GM21723 (cell line): ENCODE measurements at regions not wholly inside any gene's neighbourhood (a gene's known extent, or its start where the extent isn't known, plus 50 kb on each side); places are given as distances from the start of the nearest gene placed in this dataset.

Source experiments
- ATAC-seq: cut with Tn5 transposase; IDR thresholded peaks from one replicate; pipeline ENCODE4 v1.9.1; 2021; ENCODE audit warnings: mild to moderate bottlenecking, moderate library complexity; ENCODE audit not compliant: unreplicated experiment

- ATAC-seq, result no peak
Observed at GRCh38 chrX:20884565-20884964, 489.7 kb upstream of the CNKSR2 start.

- ATAC-seq, result no peak
Observed at GRCh38 chrX:20863649-20864048, 510.6 kb upstream of the CNKSR2 start.

GRCh38 chrX:20861113-20861512 is 513.1 kb upstream of the CNKSR2 start:
- ATAC-seq, result no peak

- no peak for ATAC-seq
Observed at GRCh38 chrX:20857746-20858145, 516.5 kb upstream of the CNKSR2 start.

GRCh38 chrX:20838477-20838876 is 535.7 kb upstream of the CNKSR2 start:
- ATAC-seq, result no peak

GRCh38 chrX:20829665-20830491 is 544.3 kb upstream of the CNKSR2 start:
- no peak for ATAC-seq

GRCh38 chrX:20825984-20826383 is 548.2 kb upstream of the CNKSR2 start:
- ATAC-seq, result no peak

GRCh38 chrX:20803971-20804370 is 537.3 kb upstream of the RPS6KA3 start:
- ATAC-seq, result no peak

GRCh38 chrX:20802036-20802435 is 535.3 kb upstream of the RPS6KA3 start:
- ATAC-seq, result no peak

- no peak for ATAC-seq
Observed at GRCh38 chrX:20796450-20796849, 529.7 kb upstream of the RPS6KA3 start.

GRCh38 chrX:20789103-20789502 is 522.4 kb upstream of the RPS6KA3 start:
- ATAC-seq, result no peak

- no peak for ATAC-seq
Observed at GRCh38 chrX:20767346-20767745, 500.6 kb upstream of the RPS6KA3 start.

- no peak for ATAC-seq
Observed at GRCh38 chrX:20756585-20756984, 489.9 kb upstream of the RPS6KA3 start.

- ATAC-seq, result no peak
Observed at GRCh38 chrX:20753076-20753475, 486.4 kb upstream of the RPS6KA3 start.

GRCh38 chrX:20746690-20747089 is 480.0 kb upstream of the RPS6KA3 start:
- no peak for ATAC-seq

- ATAC-seq, result no peak
Observed at GRCh38 chrX:20743046-20743445, 476.3 kb upstream of the RPS6KA3 start.

- ATAC-seq, result no peak
Observed at GRCh38 chrX:20742106-20742505, 475.4 kb upstream of the RPS6KA3 start.

GRCh38 chrX:20740443-20740842 is 473.7 kb upstream of the RPS6KA3 start:
- no peak for ATAC-seq

GRCh38 chrX:20739038-20739745 is 472.5 kb upstream of the RPS6KA3 start:
- ATAC-seq, result no peak

- ATAC-seq, result no peak
Observed at GRCh38 chrX:20729416-20729815, 462.7 kb upstream of the RPS6KA3 start.

GRCh38 chrX:20727447-20727846 is 460.7 kb upstream of the RPS6KA3 start:
- ATAC-seq, result no peak

- ATAC-seq, result no peak
Observed at GRCh38 chrX:20720954-20721626, 454.4 kb upstream of the RPS6KA3 start.
